Right lobe of liver (tissue), 4 donors: ENCODE measurements at regions not wholly inside any gene's neighbourhood (a gene's known extent, or its start where the extent isn't known, plus 50 kb on each side); places are given as distances from the start of the nearest gene placed in this dataset.

ENCODE experiments used
- CTCF ChIP-seq, 4 donors: fragments of 200-600 bp in 3 of 4; fragments of 450-650 bp in 1 of 4; IDR thresholded peaks; one replicate each; pipeline versions ENCODE4 v1.5.1 to v1.8.0; 2016 to 2022; ENCODE audit warnings: antibody characterized with exemption in 4 of 4, mild to moderate bottlenecking in 2 of 4
- POLR2A ChIP-seq: fragments of 450-650 bp; IDR thresholded peaks from one replicate; pipeline ENCODE4 v1.6.1; 2017; ENCODE audit warnings: antibody characterized with exemption, mild to moderate bottlenecking
- donor health status: DM: no; HTN: no; CAD: no.
- donor health status: DM: no; HTN: no; CAD: no.
- donor health status: DM: no; HTN: yes; CAD: no.

- TF ChIP-seq CTCF (IDR thresholded peaks at IDR 0.05) (no peak), POLR2A (no peak)
These were observed 145.3 kb upstream of the CDH13 start for GRCh38 chr16:82481455-82481854.
